H1 (cell line): ENCODE measurements at regions not wholly inside any gene's neighbourhood (a gene's known extent, or its start where the extent isn't known, plus 50 kb on each side); places are given as distances from the start of the nearest gene placed in this dataset.

Experiments
- CTCF ChIA-PET: fragments of 300-600 bp; sonication (Branson Sonifier 250); formaldehyde crosslinking; loops from one replicate; lab custom pipeline; 2021; ENCODE audit not compliant: partially characterized antibody; lab: Charles Lee
- POLR2A ChIA-PET: fragments of 300-600 bp; sonication (Branson Sonifier 250); formaldehyde crosslinking; loops from one replicate; lab custom pipeline; 2021; ENCODE audit warnings: inconsistent platforms; ENCODE audit not compliant: partially characterized antibody; lab: Charles Lee
- DNase-seq, 2 experiments: peaks; one replicate each; pipeline versions ENCODE4 v3.0.0 to v3.0.0-alpha.2; 2010 to 2022; ENCODE audit warnings: low spot score in 2 of 2, low read depth in 1 of 2, mixed read lengths in 1 of 2
- FAIRE-seq: peaks from 2 replicates; lab custom pipeline; 2011; peaks lifted over from hg19 to GRCh38; lab: Jason Lieb, UNC
- H2AFZ ChIP-seq: 2 replicates; pipeline ENCODE4 v1.8.1; 2012; ENCODE audit warnings: low read length, inconsistent platforms
- H2AK5ac ChIP-seq: 2 replicates; pipeline ENCODE4 v1.6.1; 2013; ENCODE audit warnings: low read depth, low read length
- H2BK120ac ChIP-seq: replicated peaks from 2 replicates; pipeline ENCODE3; 2013; ENCODE audit warnings: low read depth, low read length, inconsistent platforms
- H2BK12ac ChIP-seq: 2 replicates; pipeline ENCODE4 v1.6.1; 2013; ENCODE audit warnings: low read depth, low read length
- H2BK15ac ChIP-seq: 2 replicates; pipeline ENCODE4 v1.6.1; 2013; ENCODE audit warnings: low read length
- H2BK20ac ChIP-seq: 2 replicates; pipeline ENCODE4 v1.6.1; 2013; ENCODE audit warnings: low read length
- H2BK5ac ChIP-seq: 2 replicates; pipeline ENCODE4 v1.6.1; 2013; ENCODE audit warnings: low read depth, low read length
- H3K14ac ChIP-seq: 2 replicates; pipeline ENCODE4 v1.6.1; 2013; ENCODE audit warnings: inconsistent platforms; ENCODE audit not compliant: insufficient read length
- H3K18ac ChIP-seq: 2 replicates; pipeline ENCODE4 v1.6.1; 2013; ENCODE audit warnings: low read length; ENCODE audit errors: extremely low read depth
- H3K23ac ChIP-seq: 2 replicates; pipeline ENCODE4 v1.6.1; 2013; ENCODE audit warnings: inconsistent platforms; ENCODE audit not compliant: insufficient read length
- H3K23me2 ChIP-seq: 2 replicates; pipeline ENCODE4 v1.6.1; 2013; ENCODE audit warnings: low read depth, low read length
- H3K27ac ChIP-seq: 2 replicates; pipeline ENCODE4 v1.6.1; 2011; ENCODE audit warnings: low read depth, low read length, inconsistent platforms
- H3K27me3 ChIP-seq, 4 experiments: replicated peaks in 1 of 4; 1 replicate in 1 of 4; 2 replicates in 3 of 4; pipeline versions ENCODE4 v1.6.1 to v1.8.1; 2011 to 2013; ENCODE audit warnings: low read length in 3 of 4, mild to moderate bottlenecking in 3 of 4, inconsistent platforms in 2 of 4, mixed read lengths in 2 of 4, moderate library complexity in 1 of 4; ENCODE audit not compliant: control insufficient read depth in 3 of 4, insufficient read depth in 3 of 4; ENCODE audit errors: extremely low read depth in 1 of 4
- H3K36me3 ChIP-seq, 4 experiments: 2 replicates each; pipeline versions ENCODE4 v1.6.1 to v1.8.1; 2011 to 2013; ENCODE audit warnings: mild to moderate bottlenecking in 4 of 4, low read length in 3 of 4, moderate library complexity in 2 of 4, control low read depth in 1 of 4, inconsistent platforms in 1 of 4; ENCODE audit not compliant: insufficient read depth in 4 of 4, control insufficient read depth in 2 of 4
- H3K4ac ChIP-seq: replicated peaks from 2 replicates; pipeline ENCODE3; 2013; ENCODE audit warnings: low read length, low read depth, mixed read lengths, inconsistent platforms; ENCODE audit not compliant: insufficient read length
- H3K4me1 ChIP-seq, 4 experiments: replicated peaks in 1 of 4; 1 replicate in 1 of 4; 2 replicates in 3 of 4; pipeline versions ENCODE4 v1.6.1 to v1.8.1; 2011 to 2013; ENCODE audit warnings: low read length in 3 of 4, inconsistent platforms in 2 of 4, mixed read lengths in 1 of 4; ENCODE audit not compliant: insufficient read depth in 4 of 4, control insufficient read depth in 3 of 4
- H3K4me2 ChIP-seq, 2 experiments: 2 replicates each; pipeline versions ENCODE4 v1.6.1 to v1.8.1; 2011 to 2013; ENCODE audit warnings: low read depth in 2 of 2, low read length in 2 of 2, control low read depth in 1 of 2, inconsistent platforms in 1 of 2, mild to moderate bottlenecking in 1 of 2; ENCODE audit not compliant: insufficient read depth in 1 of 2
- H3K4me3 ChIP-seq, 4 experiments: fragments of 200-600, 300-600 bp in 1 of 4; sonication (generic), shearing (Covaris generic), sonication (Bioruptor Twin) in 1 of 4; 2 replicates each; pipeline versions ENCODE4 v1.5.1 to v1.8.1; 2011 to 2016; ENCODE audit warnings: low read length in 4 of 4, low read depth in 3 of 4, control low read depth in 2 of 4, inconsistent platforms in 2 of 4, mild to moderate bottlenecking in 2 of 4, mixed read lengths in 1 of 4, moderate library complexity in 1 of 4; ENCODE audit not compliant: insufficient read depth in 2 of 4; ENCODE audit errors: extremely low read depth in 1 of 4
- H3K56ac ChIP-seq: replicated peaks from 2 replicates; pipeline ENCODE3; 2013; ENCODE audit warnings: low read depth, mild to moderate bottlenecking, mixed read lengths, low read length, inconsistent platforms; ENCODE audit not compliant: insufficient read length
- H3K79me1 ChIP-seq: 2 replicates; pipeline ENCODE4 v1.6.1; 2013; ENCODE audit warnings: low read depth, low read length, control low read depth
- H3K79me2 ChIP-seq, 2 experiments: 2 replicates each; pipeline versions ENCODE4 v1.6.1 to v1.8.1; 2012 to 2013; ENCODE audit warnings: low read length in 2 of 2, mild to moderate bottlenecking in 2 of 2, inconsistent platforms in 1 of 2; ENCODE audit not compliant: insufficient read depth in 2 of 2, control insufficient read depth in 1 of 2
- H3K9ac ChIP-seq, 4 experiments: replicated peaks in 1 of 4; 1 replicate in 1 of 4; 2 replicates in 3 of 4; pipeline versions ENCODE4 v1.6.1 to v1.8.1; 2011 to 2013; ENCODE audit warnings: low read depth in 3 of 4, low read length in 3 of 4, control low read depth in 2 of 4, mild to moderate bottlenecking in 2 of 4, moderate library complexity in 2 of 4, inconsistent platforms in 1 of 4; ENCODE audit errors: extremely low read depth in 1 of 4
- H3K9me3 ChIP-seq, 2 experiments: 2 replicates each; pipeline versions ENCODE4 v1.6.1 to v1.8.1; 2012 to 2013; ENCODE audit warnings: mild to moderate bottlenecking in 2 of 2, moderate library complexity in 2 of 2, control low read depth in 1 of 2, inconsistent platforms in 1 of 2, low read depth in 1 of 2, low read length in 1 of 2, mixed read lengths in 1 of 2; ENCODE audit not compliant: insufficient read depth in 2 of 2
- H4K20me1 ChIP-seq, 2 experiments: replicated peaks in 1 of 2; 2 replicates each; pipeline versions ENCODE3 to v1.8.1; 2011 to 2013; ENCODE audit warnings: inconsistent platforms in 2 of 2, low read length in 2 of 2, mild to moderate bottlenecking in 1 of 2; ENCODE audit not compliant: insufficient read depth in 2 of 2, control insufficient read depth in 1 of 2
- H4K5ac ChIP-seq: 2 replicates; pipeline ENCODE4 v1.6.1; 2013; ENCODE audit warnings: low read length, low read depth, mixed read lengths, inconsistent platforms; ENCODE audit not compliant: insufficient read length
- H4K8ac ChIP-seq: 2 replicates; pipeline ENCODE4 v1.8.0; 2013; ENCODE audit warnings: mild to moderate bottlenecking, moderate library complexity, low read length, inconsistent platforms; ENCODE audit not compliant: insufficient read depth; ENCODE audit errors: extremely low read depth
- H4K91ac ChIP-seq: replicated peaks from 2 replicates; pipeline ENCODE3; 2013; ENCODE audit warnings: low read length, mixed read lengths, inconsistent platforms; ENCODE audit not compliant: insufficient read length
- CEBPB ChIP-seq: IDR thresholded peaks from 2 replicates; pipeline ENCODE4 v1.6.1; 2012; ENCODE audit warnings: low read depth, low read length
- HDAC2 ChIP-seq, 2 experiments: fragments of 300-600 bp in 1 of 2; sonication (generic) in 1 of 2; IDR thresholded peaks; 2 replicates each; pipeline ENCODE4 v1.6.1; 2011 to 2012; ENCODE audit warnings: low read depth in 2 of 2, low read length in 2 of 2, mild to moderate bottlenecking in 2 of 2, moderate library complexity in 2 of 2, borderline replicate concordance in 1 of 2, inconsistent platforms in 1 of 2
- KDM5A ChIP-seq: fragments of 200-600 bp; IDR thresholded peaks from 2 replicates; pipeline ENCODE4 v1.7.1; 2012; ENCODE audit warnings: mild to moderate bottlenecking, low read length, inconsistent platforms, mixed read lengths
- WGBS, 2 experiments: shearing (Covaris generic) in 1 of 2; methylation state at CpG; one replicate each; pipeline versions ENCODE4 v1.1.6 to v1.1.7; 2013 to 2015; ENCODE audit warnings: low lambda C conversion rate in 2 of 2, mixed read lengths in 2 of 2, inconsistent platforms in 1 of 2, low coverage in 1 of 2, missing lambda C conversion rate in 1 of 2; ENCODE audit not compliant: insufficient replicate concordance in 2 of 2, insufficient coverage in 1 of 2, insufficient read length in 1 of 2; ENCODE audit errors: extremely low coverage in 1 of 2, missing lambda C conversion rate in 1 of 2; 5-methylcytosine and 5-hydroxymethylcytosine counted together

GRCh38 chr6:77106992-77107391 is 356.3 kb downstream of the HTR1B start:
- H3K27ac ChIP-seq, result no peak overlapping the region
- no peak overlapping the region for H2BK20ac ChIP-seq
- H3K27me3 ChIP-seq, result no peaks in the 10 kb centered on the region
- H3K9me3 ChIP-seq, result no peaks in the 10 kb centered on the region
- no peak overlapping the region for H3K4me3 ChIP-seq
- no peak overlapping the region for H4K8ac ChIP-seq
- H3K79me2 ChIP-seq, result no peaks in the 10 kb centered on the region
- no peak overlapping the region for H3K14ac ChIP-seq
- H3K56ac ChIP-seq, result no peak overlapping the region
- no peaks in the 10 kb centered on the region for H4K20me1 ChIP-seq
- H3K36me3 ChIP-seq, result no peaks in the 10 kb centered on the region
- no peak overlapping the region for H2BK12ac ChIP-seq
- no peak overlapping the region for H2BK120ac ChIP-seq
- no peak overlapping the region for H2AK5ac ChIP-seq
- no peak overlapping the region for H3K4me2 ChIP-seq
- no peak for DNase-seq
- H4K91ac ChIP-seq, result no peak overlapping the region
- no peak overlapping the region for H2BK15ac ChIP-seq
- H3K18ac ChIP-seq, result no peak overlapping the region
- H3K9ac ChIP-seq, result no peak overlapping the region
- TF ChIP-seq CEBPB (no peak), HDAC2 (IDR thresholded peaks at IDR 0.05; ENCODE audit: borderline replicate concordance in 1 of 2, low read depth in 2 of 2, low read length in 2 of 2) (no peak), KDM5A (no peak)
- TF ChIP-seq, all 59 proteins: peak for 0
- no peak for FAIRE-seq
- H4K5ac ChIP-seq, result no peak overlapping the region
- ChIA-PET POLR2A (no interaction called here), CTCF (interaction anchor here (0.5 kb wide), 1 partner anchor 14 kb away, joined by 3 read pairs; no protein-coding TSS in a partner anchor)
- no peak overlapping the region for H2BK5ac ChIP-seq
- WGBS, 2 experiments, result 95% methylated on average over 4 of the region's 4 CpGs; no CpG with 5 or more reads in 1 of the 2 experiments
- H3K4me1 ChIP-seq, result peaks cover 0 to 4% (median under 1%) of the 10 kb centered on the region in 4 experiments; a peak in 1 of 7 replicates
- no peak overlapping the region for H3K4ac ChIP-seq
- no peaks in the 10 kb centered on the region for H3K79me1 ChIP-seq
- H2AFZ ChIP-seq, result no peak overlapping the region
- no peaks in the 10 kb centered on the region for H3K23me2 ChIP-seq
- no peak overlapping the region for H3K23ac ChIP-seq
